GM19463 (cell line): ENCODE measurements at regions not wholly inside any gene's neighbourhood (a gene's known extent, or its start where the extent isn't known, plus 50 kb on each side); places are given as distances from the start of the nearest gene placed in this dataset.
A peak's percentile ranks its signal among the peaks of the same experiment; 100 is the strongest.
"Not testable (repeated sequence)": the region's sequence is repeated elsewhere in the genome, so short reads cannot be mapped to it uniquely, and the experiment has no call there.

Experiments used
- ATAC-seq: cut with Tn5 transposase; IDR thresholded peaks from one replicate; pipeline ENCODE4 v1.9.1; 2021; ENCODE audit warnings: mild to moderate bottlenecking, moderate library complexity; ENCODE audit not compliant: unreplicated experiment

- peak; percentile 73 for ATAC-seq
These were observed 359.1 kb downstream of the BARHL2 start for GRCh38 chr1:90357995-90358394.

GRCh38 chr1:90356991-90357390 lies 360.1 kb downstream of the BARHL2 start:
- no peak for ATAC-seq

- ATAC-seq = no peak
These were observed 361.0 kb downstream of the BARHL2 start for GRCh38 chr1:90356101-90356500.

GRCh38 chr1:90354704-90355103 lies 359.8 kb downstream of the ZNF326 start:
- ATAC-seq = no peak

- no peak for ATAC-seq
These were observed 356.1 kb downstream of the ZNF326 start for GRCh38 chr1:90351019-90351418.

- no peak for ATAC-seq
These were observed 354.6 kb downstream of the ZNF326 start for GRCh38 chr1:90349510-90349909.

GRCh38 chr1:90348934-90349333 lies 354.0 kb downstream of the ZNF326 start:
- no peak for ATAC-seq

- ATAC-seq = not testable (repeated sequence)
These were observed 353.5 kb downstream of the ZNF326 start for GRCh38 chr1:90348459-90348858.

GRCh38 chr1:90347366-90347765 lies 352.5 kb downstream of the ZNF326 start:
- no peak for ATAC-seq

- no peak for ATAC-seq
These were observed 351.8 kb downstream of the ZNF326 start for GRCh38 chr1:90346757-90347156.

- ATAC-seq = no peak
These were observed 351.4 kb downstream of the ZNF326 start for GRCh38 chr1:90346349-90346748.

- ATAC-seq = no peak
These were observed 350.2 kb downstream of the ZNF326 start for GRCh38 chr1:90344963-90345730.

GRCh38 chr1:90341516-90341915 lies 346.6 kb downstream of the ZNF326 start:
- no peak for ATAC-seq

- no peak for ATAC-seq
These were observed 345.7 kb downstream of the ZNF326 start for GRCh38 chr1:90340606-90341005.

GRCh38 chr1:90339811-90340210 lies 344.9 kb downstream of the ZNF326 start:
- ATAC-seq = no peak

- ATAC-seq = no peak
These were observed 341.8 kb downstream of the ZNF326 start for GRCh38 chr1:90336552-90337324.

GRCh38 chr1:90335558-90335957 lies 340.6 kb downstream of the ZNF326 start:
- ATAC-seq = no peak

- ATAC-seq = no peak
These were observed 339.2 kb downstream of the ZNF326 start for GRCh38 chr1:90334137-90334536.

- no peak for ATAC-seq
These were observed 330.3 kb downstream of the ZNF326 start for GRCh38 chr1:90325168-90325567.

- no peak for ATAC-seq
These were observed 327.3 kb downstream of the ZNF326 start for GRCh38 chr1:90322186-90322585.

- ATAC-seq = no peak
These were observed 325.0 kb downstream of the ZNF326 start for GRCh38 chr1:90319918-90320317.

- no peak for ATAC-seq
These were observed 323.5 kb downstream of the ZNF326 start for GRCh38 chr1:90318431-90318830.
